ENCODE measurements at regions not wholly inside any gene's neighbourhood (a gene's known extent, or its start where the extent isn't known, plus 50 kb on each side); places are given as distances from the start of the nearest gene placed in this dataset.

- TF ChIP-seq, protein P1, sequence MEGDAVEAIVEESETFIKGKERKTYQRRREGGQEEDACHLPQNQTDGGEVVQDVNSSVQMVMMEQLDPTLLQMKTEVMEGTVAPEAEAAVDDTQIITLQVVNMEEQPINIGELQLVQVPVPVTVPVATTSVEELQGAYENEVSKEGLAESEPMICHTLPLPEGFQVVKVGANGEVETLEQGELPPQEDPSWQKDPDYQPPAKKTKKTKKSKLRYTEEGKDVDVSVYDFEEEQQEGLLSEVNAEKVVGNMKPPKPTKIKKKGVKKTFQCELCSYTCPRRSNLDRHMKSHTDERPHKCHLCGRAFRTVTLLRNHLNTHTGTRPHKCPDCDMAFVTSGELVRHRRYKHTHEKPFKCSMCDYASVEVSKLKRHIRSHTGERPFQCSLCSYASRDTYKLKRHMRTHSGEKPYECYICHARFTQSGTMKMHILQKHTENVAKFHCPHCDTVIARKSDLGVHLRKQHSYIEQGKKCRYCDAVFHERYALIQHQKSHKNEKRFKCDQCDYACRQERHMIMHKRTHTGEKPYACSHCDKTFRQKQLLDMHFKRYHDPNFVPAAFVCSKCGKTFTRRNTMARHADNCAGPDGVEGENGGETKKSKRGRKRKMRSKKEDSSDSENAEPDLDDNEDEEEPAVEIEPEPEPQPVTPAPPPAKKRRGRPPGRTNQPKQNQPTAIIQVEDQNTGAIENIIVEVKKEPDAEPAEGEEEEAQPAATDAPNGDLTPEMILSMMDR (IDR thresholded peaks at IDR 0.05): no peak
- no peak for TF ChIP-seq POLR2A (IDR thresholded peaks at IDR 0.05)
Measured at GRCh38 chr18:64513401-64513800, 364.5 kb upstream of the LINC00305 start.
